GM18873 (cell line): ENCODE measurements at regions not wholly inside any gene's neighbourhood (a gene's known extent, or its start where the extent isn't known, plus 50 kb on each side); places are given as distances from the start of the nearest gene placed in this dataset.
A peak's percentile ranks its signal among the peaks of the same experiment; 100 is the strongest.

ENCODE experiments used
- ATAC-seq: cut with Tn5 transposase; IDR thresholded peaks from one replicate; pipeline ENCODE4 v1.9.1; 2021; ENCODE audit warnings: mild to moderate bottlenecking, moderate library complexity, moderate number of reproducible peaks; ENCODE audit not compliant: unreplicated experiment, low FRiP score

- no peak for ATAC-seq
Observed at GRCh38 chr22:48057116-48057835, 1294.8 kb downstream of the TBC1D22A start.

- no peak for ATAC-seq
Observed at GRCh38 chr22:48055827-48056226, 1293.4 kb downstream of the TBC1D22A start.

- ATAC-seq = no peak
Observed at GRCh38 chr22:48055185-48055584, 1292.7 kb downstream of the TBC1D22A start.

- ATAC-seq = no peak
Observed at GRCh38 chr22:48054596-48054995, 1292.1 kb downstream of the TBC1D22A start.

- no peak for ATAC-seq
Observed at GRCh38 chr22:48053973-48054372, 1291.5 kb downstream of the TBC1D22A start.

- no peak for ATAC-seq
Observed at GRCh38 chr22:48053486-48053885, 1291.0 kb downstream of the TBC1D22A start.

- no peak for ATAC-seq
Observed at GRCh38 chr22:48052621-48052890, 1290.1 kb downstream of the TBC1D22A start.

- ATAC-seq = no peak
Observed at GRCh38 chr22:48051796-48052620, 1289.6 kb downstream of the TBC1D22A start.

GRCh38 chr22:48050836-48051235, 1288.4 kb downstream of the TBC1D22A start:
- ATAC-seq = no peak

- no peak for ATAC-seq
Observed at GRCh38 chr22:48049116-48049515, 1286.7 kb downstream of the TBC1D22A start.

- no peak for ATAC-seq
Observed at GRCh38 chr22:48047722-48048500, 1285.5 kb downstream of the TBC1D22A start.

GRCh38 chr22:48045369-48045768, 1282.9 kb downstream of the TBC1D22A start:
- peak; percentile 76 for ATAC-seq

- ATAC-seq = no peak
Observed at GRCh38 chr22:48044487-48045060, 1282.1 kb downstream of the TBC1D22A start.

- no peak for ATAC-seq
Observed at GRCh38 chr22:48043581-48043980, 1281.1 kb downstream of the TBC1D22A start.

- no peak for ATAC-seq
Observed at GRCh38 chr22:48042621-48043395, 1280.4 kb downstream of the TBC1D22A start.

GRCh38 chr22:48039326-48039725, 1276.9 kb downstream of the TBC1D22A start:
- ATAC-seq = no peak

- no peak for ATAC-seq
Observed at GRCh38 chr22:48037618-48038017, 1275.2 kb downstream of the TBC1D22A start.

- no peak for ATAC-seq
Observed at GRCh38 chr22:48035897-48036296, 1273.4 kb downstream of the TBC1D22A start.

- ATAC-seq = no peak
Observed at GRCh38 chr22:48031589-48031988, 1269.1 kb downstream of the TBC1D22A start.

GRCh38 chr22:48025096-48025495, 1262.6 kb downstream of the TBC1D22A start:
- no peak for ATAC-seq
